A172 (cell line): ENCODE measurements at regions not wholly inside any gene's neighbourhood (a gene's known extent, or its start where the extent isn't known, plus 50 kb on each side); places are given as distances from the start of the nearest gene placed in this dataset.
"Not testable (repeated sequence)": the region's sequence is repeated elsewhere in the genome, so short reads cannot be mapped to it uniquely, and the experiment has no call there.

Experiments used
- DNase-seq: peaks from one replicate; pipeline ENCODE4 v3.0.0-alpha.2; 2015; ENCODE audit warnings: low spot score

- DNase-seq: no peak
Observed at GRCh38 chr4:54574500-54574899, 83.3 kb upstream of the KIT start.

GRCh38 chr4:54575919-54576318, 81.8 kb upstream of the KIT start:
- no peak for DNase-seq

GRCh38 chr4:54581807-54582206, 76.0 kb upstream of the KIT start:
- DNase-seq: no peak

GRCh38 chr4:54585321-54586000, 72.3 kb upstream of the KIT start:
- DNase-seq: peak; percentile 72

GRCh38 chr4:54586320-54586955, 71.3 kb upstream of the KIT start:
- DNase-seq: peak; percentile 81

- no peak for DNase-seq
Observed at GRCh38 chr4:54587107-54587891, 70.5 kb upstream of the KIT start.

GRCh38 chr4:54588404-54588803, 69.4 kb upstream of the KIT start:
- DNase-seq: no peak

GRCh38 chr4:54589586-54589985, 68.2 kb upstream of the KIT start:
- no peak for DNase-seq

- DNase-seq: no peak
Observed at GRCh38 chr4:54593795-54594322, 63.9 kb upstream of the KIT start.

- DNase-seq: no peak
Observed at GRCh38 chr4:54596201-54596600, 61.6 kb upstream of the KIT start.

- DNase-seq: not testable (repeated sequence)
Observed at GRCh38 chr4:54597678-54598077, 60.1 kb upstream of the KIT start.

GRCh38 chr4:54602175-54602574, 55.6 kb upstream of the KIT start:
- DNase-seq: not testable (repeated sequence)

GRCh38 chr4:54607067-54607466, 50.7 kb upstream of the KIT start:
- DNase-seq: no peak

GRCh38 chr4:54607521-54607920, 50.2 kb upstream of the KIT start:
- DNase-seq: no peak
